OCI-LY7 (cell line): ENCODE measurements at regions not wholly inside any gene's neighbourhood (a gene's known extent, or its start where the extent isn't known, plus 50 kb on each side); places are given as distances from the start of the nearest gene placed in this dataset.

Experiments
- BruUV-seq: library from RNA; stranded (reverse); fragments of 400-500 nt; replicated peaks from 2 replicates; lab custom pipeline; 2021; lab: Mats Ljungman, UMichigan
- CTCF ChIA-PET: fragments of 300-600 bp; sonication (Branson Sonifier 250); formaldehyde crosslinking; loops from one replicate; lab custom pipeline; 2022; ENCODE audit warnings: antibody characterized with exemption; ENCODE audit not compliant: unreplicated experiment; lab: Charles Lee
- POLR2A ChIA-PET: fragments of 300-600 bp; sonication (Branson Sonifier 250); formaldehyde crosslinking; loops from one replicate; lab custom pipeline; 2022; ENCODE audit warnings: antibody characterized with exemption; lab: Charles Lee
- DNase-seq: peaks from one replicate; pipeline ENCODE4 v3.0.0-alpha.2; 2015; ENCODE audit warnings: low spot score
- H2AFZ ChIP-seq: fragments of 200-600 bp; sonication (generic), shearing (Covaris generic); 2 replicates; pipeline ENCODE4 v1.6.1; 2014; ENCODE audit warnings: mild to moderate bottlenecking, antibody characterized with exemption, low read length, moderate library complexity
- H3K27ac ChIP-seq: fragments of 200-600 bp; sonication (generic); 2 replicates; pipeline ENCODE4 v1.5.1; 2014; ENCODE audit warnings: mixed run types, low read depth, mild to moderate bottlenecking, moderate library complexity, low read length, inconsistent platforms; ENCODE audit not compliant: poor library complexity, severe bottlenecking
- H3K36me3 ChIP-seq: fragments of 200-600 bp; sonication (generic); 2 replicates; pipeline ENCODE4 v1.6.1; 2014; ENCODE audit warnings: mild to moderate bottlenecking, antibody characterized with exemption, low read length, moderate library complexity, mixed read lengths; ENCODE audit not compliant: insufficient read depth
- H3K4me1 ChIP-seq: fragments of 200-600 bp; sonication (generic); 2 replicates; pipeline ENCODE4 v1.5.1; 2014; ENCODE audit warnings: mild to moderate bottlenecking, low read length; ENCODE audit not compliant: insufficient read depth, poor library complexity, severe bottlenecking
- H3K4me2 ChIP-seq: fragments of 200-600 bp; sonication (generic); 2 replicates; pipeline ENCODE4 v1.6.1; 2014; ENCODE audit warnings: mild to moderate bottlenecking, low read length
- H3K4me3 ChIP-seq: fragments of 200-600 bp; sonication (generic); 2 replicates; pipeline ENCODE4 v1.5.1; 2014; ENCODE audit warnings: mild to moderate bottlenecking, low read depth, low read length; ENCODE audit not compliant: poor library complexity, severe bottlenecking
- H3K79me2 ChIP-seq: fragments of 200-600 bp; sonication (generic); 2 replicates; pipeline ENCODE4 v1.6.1; 2016; ENCODE audit warnings: low read depth, mild to moderate bottlenecking, low read length, moderate library complexity, mixed read lengths; ENCODE audit not compliant: insufficient read depth
- H3K9me2 ChIP-seq: fragments of 200-600 bp; sonication (generic); 2 replicates; pipeline ENCODE4 v1.6.1; 2016; ENCODE audit warnings: mild to moderate bottlenecking, low read length, mixed read lengths; ENCODE audit not compliant: insufficient read depth
- H3K9me3 ChIP-seq: fragments of 200-600 bp; sonication (generic); 2 replicates; pipeline ENCODE4 v1.6.1; 2014; ENCODE audit warnings: mild to moderate bottlenecking, mixed run types, low read length, mixed read lengths
- H4K20me1 ChIP-seq: fragments of 200-600 bp; sonication (generic); 2 replicates; pipeline ENCODE4 v1.6.1; 2014; ENCODE audit warnings: mild to moderate bottlenecking, antibody characterized with exemption, low read length, moderate library complexity, mixed read lengths; ENCODE audit not compliant: insufficient read depth
- EZH2phosphoT487 ChIP-seq: fragments of 200-600 bp; sonication (generic); IDR thresholded peaks from 2 replicates; pipeline ENCODE4 v1.6.1; 2018; ENCODE audit warnings: low read depth, borderline replicate concordance, mild to moderate bottlenecking, mixed run types, antibody characterized with exemption, low read length, moderate library complexity, mixed read lengths
- intact Hi-C: fragments of 100-400 bp; cut with micrococcal nuclease; formaldehyde crosslinking; loops from one replicate; pipeline ENCODE4 v1.10.0; 2022; ENCODE audit not compliant: unreplicated experiment
- TF ChIP-seq, protein P1 (sequence below): fragments of 200-600 bp; sonication (generic); conservative IDR thresholded peaks from 2 replicates; pipeline ENCODE4 v1.5.1; 2014; ENCODE audit warnings: mild to moderate bottlenecking, antibody characterized with exemption, low read length, moderate library complexity, mixed read lengths

DNA sequence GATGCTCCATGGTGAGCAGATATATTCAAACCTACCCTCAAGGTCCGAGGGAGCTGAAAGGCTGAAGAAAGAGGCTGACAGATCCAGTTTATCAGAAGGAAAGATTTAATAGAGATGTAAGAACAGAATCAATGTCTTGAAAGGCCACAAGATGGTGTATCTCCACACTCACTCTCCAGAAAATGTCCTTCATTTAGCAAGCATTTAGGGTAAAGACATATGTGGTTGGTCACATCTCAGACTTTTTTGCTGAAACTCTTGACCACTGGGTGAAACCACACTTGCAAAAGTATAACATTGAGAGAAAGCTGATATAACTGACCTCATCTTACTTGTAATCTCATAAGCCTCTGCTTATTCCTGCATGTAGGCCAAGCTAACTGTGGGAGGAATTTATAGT, 745.8 kb upstream of the GALNTL6 start:
- ChIA-PET CTCF (no interaction called here), POLR2A (interaction anchor here (0.9 kb wide), 1 partner anchor 9 kb away, joined by 3 read pairs; no protein-coding TSS in a partner anchor)
- no peak for DNase-seq
- TF ChIP-seq EZH2phosphoT487, result no peak
- TF ChIP-seq, protein P1, sequence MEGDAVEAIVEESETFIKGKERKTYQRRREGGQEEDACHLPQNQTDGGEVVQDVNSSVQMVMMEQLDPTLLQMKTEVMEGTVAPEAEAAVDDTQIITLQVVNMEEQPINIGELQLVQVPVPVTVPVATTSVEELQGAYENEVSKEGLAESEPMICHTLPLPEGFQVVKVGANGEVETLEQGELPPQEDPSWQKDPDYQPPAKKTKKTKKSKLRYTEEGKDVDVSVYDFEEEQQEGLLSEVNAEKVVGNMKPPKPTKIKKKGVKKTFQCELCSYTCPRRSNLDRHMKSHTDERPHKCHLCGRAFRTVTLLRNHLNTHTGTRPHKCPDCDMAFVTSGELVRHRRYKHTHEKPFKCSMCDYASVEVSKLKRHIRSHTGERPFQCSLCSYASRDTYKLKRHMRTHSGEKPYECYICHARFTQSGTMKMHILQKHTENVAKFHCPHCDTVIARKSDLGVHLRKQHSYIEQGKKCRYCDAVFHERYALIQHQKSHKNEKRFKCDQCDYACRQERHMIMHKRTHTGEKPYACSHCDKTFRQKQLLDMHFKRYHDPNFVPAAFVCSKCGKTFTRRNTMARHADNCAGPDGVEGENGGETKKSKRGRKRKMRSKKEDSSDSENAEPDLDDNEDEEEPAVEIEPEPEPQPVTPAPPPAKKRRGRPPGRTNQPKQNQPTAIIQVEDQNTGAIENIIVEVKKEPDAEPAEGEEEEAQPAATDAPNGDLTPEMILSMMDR, result no peak
- H3K4me1 ChIP-seq, result no peaks in the 10 kb centered on the region
- no peaks in the 10 kb centered on the region for H3K79me2 ChIP-seq
- no peak overlapping the region for H3K4me2 ChIP-seq
- no peak overlapping the region; the same call in 1 of the 2 replicates for H2AFZ ChIP-seq
- no peaks in the 10 kb centered on the region for H3K9me3 ChIP-seq
- H3K36me3 ChIP-seq, result no peaks in the 10 kb centered on the region
- intact Hi-C loops, result no loop called here
- H3K4me3 ChIP-seq, result no peak overlapping the region
- no peaks in the 10 kb centered on the region for H3K9me2 ChIP-seq
- no TSS peak for BruUV-seq
- no peaks in the 10 kb centered on the region for H4K20me1 ChIP-seq
- H3K27ac ChIP-seq, result no peak overlapping the region

DNA sequence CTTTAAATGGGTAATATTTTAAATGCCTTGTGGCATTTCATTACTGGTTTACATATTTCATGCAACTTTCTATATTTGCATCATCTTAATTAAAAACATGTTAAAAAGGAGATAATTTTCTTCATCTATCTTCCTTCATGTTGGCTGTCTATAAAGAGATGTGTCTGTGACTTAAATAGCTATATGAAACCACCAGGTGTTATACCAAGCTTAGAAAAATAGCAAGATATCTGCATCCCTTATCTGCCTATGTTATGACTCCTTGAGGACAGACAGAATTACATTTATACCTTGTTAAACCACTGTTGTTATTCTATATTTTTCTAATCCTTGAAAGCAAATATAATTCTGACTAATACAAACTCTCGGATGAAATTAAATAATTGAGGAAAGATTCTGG, 763.8 kb upstream of the GALNTL6 start:
- CTCF ChIA-PET, result no interaction called here
- TF ChIP-seq EZH2phosphoT487, result no peak
- TF ChIP-seq, protein P1, result no peak
- intact Hi-C loops, result no loop called here

DNA sequence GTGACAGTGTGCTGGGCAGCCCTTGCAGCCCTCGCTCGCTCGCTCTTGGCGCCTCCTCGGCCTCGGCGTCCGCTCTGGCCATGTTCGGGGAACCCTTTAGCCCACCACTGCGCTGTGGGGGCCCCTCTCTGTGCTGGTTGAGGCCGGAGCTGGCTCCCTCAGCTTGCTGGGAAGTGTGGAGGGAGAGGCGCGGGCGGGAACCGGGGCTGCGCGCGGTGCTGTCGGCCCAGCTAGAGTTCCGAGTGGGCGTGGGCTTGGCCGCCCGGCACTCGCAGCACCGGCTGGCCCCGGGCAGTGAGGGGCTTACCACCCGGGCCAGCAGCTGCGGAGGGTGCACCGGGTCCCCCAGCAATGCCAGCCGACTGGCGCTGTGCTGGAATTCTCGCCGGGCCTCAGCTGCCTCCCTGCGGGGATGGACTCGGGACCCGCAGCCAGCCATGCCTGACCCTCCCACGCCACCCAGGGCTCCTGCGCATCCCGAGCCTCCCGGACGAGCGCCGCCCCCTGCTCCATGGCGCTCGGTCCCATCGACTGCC, 770.1 kb upstream of the GALNTL6 start:
- Histone ChIP-seq H4K20me1 (no peaks in the 10 kb centered on the region), H3K4me1 (no peaks in the 10 kb centered on the region), H3K4me2 (no peak overlapping the region), H2AFZ (no peak overlapping the region), H3K9me2 (no peaks in the 10 kb centered on the region), H3K79me2 (no peaks in the 10 kb centered on the region), H3K9me3 (no peaks in the 10 kb centered on the region), H3K4me3 (no peak overlapping the region), H3K36me3 (no peaks in the 10 kb centered on the region), H3K27ac (no peak overlapping the region)
- no peak for TF ChIP-seq EZH2phosphoT487
- TF ChIP-seq, protein P1, result no peak
- POLR2A ChIA-PET, result interaction anchor here (1.4 to 2.4 kb wide), 2 partner anchors 11 to 18 kb away, joined by 5 to 13 read pairs; no protein-coding TSS in a partner anchor
- intact Hi-C loops, result no loop called here
- CTCF ChIA-PET, result no interaction called here
- no peak for DNase-seq
- no TSS peak for BruUV-seq

More for the DNA sequence above, 763.8 kb upstream of the GALNTL6 start:
- H3K4me2 ChIP-seq, result peak overlapping the region; percentile 29; the same call in 1 of the 2 replicates
- no peaks in the 10 kb centered on the region for H4K20me1 ChIP-seq
- peak; percentile 24 for DNase-seq
- no peak overlapping the region for H3K4me3 ChIP-seq
- no peaks in the 10 kb centered on the region for H3K9me2 ChIP-seq
- no peaks in the 10 kb centered on the region for H3K79me2 ChIP-seq
- H3K27ac ChIP-seq, result no peak overlapping the region
- peaks cover 15% of the 10 kb centered on the region for H3K4me1 ChIP-seq
- no TSS peak for BruUV-seq
- H3K36me3 ChIP-seq, result no peaks in the 10 kb centered on the region
- H2AFZ ChIP-seq, result peak overlapping the region; percentile 1; the same call in 1 of the 2 replicates
- no peaks in the 10 kb centered on the region for H3K9me3 ChIP-seq
- POLR2A ChIA-PET, result interaction anchor here (1.6 to 2.4 kb wide), 3 partner anchors 17 to 35 kb away, joined by 3 to 11 read pairs (median 9); no protein-coding TSS in a partner anchor
